Activated naive CD8-positive, alpha-beta T cell treated with anti-CD3 and anti-CD28 coated beads for 36 hours (primary cell): ENCODE measurements at regions not wholly inside any gene's neighbourhood (a gene's known extent, or its start where the extent isn't known, plus 50 kb on each side); places are given as distances from the start of the nearest gene placed in this dataset.

ENCODE experiments used
- DNase-seq: peaks from one replicate; pipeline ENCODE4 v3.0.0; 2021
- H3K27ac Mint-ChIP-seq: one replicate; pipeline ENCODE4 v1.8.0; 2022; ENCODE audit warnings: mild to moderate bottlenecking, moderate library complexity, mixed read lengths
- H3K27me3 Mint-ChIP-seq: one replicate; pipeline ENCODE4 v1.8.0; 2022; ENCODE audit warnings: mild to moderate bottlenecking, mixed read lengths
- H3K36me3 Mint-ChIP-seq: one replicate; pipeline ENCODE4 v1.8.0; 2021; ENCODE audit warnings: mild to moderate bottlenecking, mixed read lengths
- H3K4me1 Mint-ChIP-seq: one replicate; pipeline ENCODE4 v1.8.0; 2021; ENCODE audit warnings: mixed read lengths
- H3K4me3 Mint-ChIP-seq: one replicate; pipeline ENCODE4 v1.8.0; 2022; ENCODE audit warnings: mild to moderate bottlenecking, moderate library complexity, mixed read lengths
- H3K9me3 Mint-ChIP-seq: one replicate; pipeline ENCODE4 v1.8.0; 2022; ENCODE audit warnings: mixed read lengths

GRCh38 chr11:120011836-120012235, 126.1 kb downstream of the TRIM29 start:
- peaks cover 50% of the 10 kb centered on the region for H3K27me3 Mint-ChIP-seq
- H3K4me1 Mint-ChIP-seq = no peaks in the 10 kb centered on the region

DNA sequence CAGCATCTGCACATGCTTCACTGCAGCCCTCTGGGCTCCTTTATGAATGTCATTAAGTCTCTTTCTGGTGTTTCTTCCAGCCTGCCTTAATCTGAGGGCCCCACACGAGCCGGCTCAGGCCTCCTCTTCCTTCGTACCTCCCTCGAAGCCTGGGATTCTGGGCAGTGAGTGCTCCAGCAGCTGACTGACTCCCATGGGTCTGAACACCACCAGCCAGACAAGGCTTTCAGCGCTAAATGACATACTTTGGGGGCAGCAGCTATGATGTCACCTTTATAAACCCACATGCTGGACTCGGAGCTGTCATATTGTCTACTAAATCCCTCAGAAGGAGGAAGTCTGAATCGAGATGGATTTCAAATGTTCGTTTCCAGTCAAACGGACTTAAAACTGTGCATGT, 127.1 kb downstream of the TRIM29 start:
- H3K27me3 Mint-ChIP-seq = peaks cover 41% of the 10 kb centered on the region
- DNase-seq = no peak
- H3K36me3 Mint-ChIP-seq = no peaks in the 10 kb centered on the region
- no peak overlapping the region for H3K27ac Mint-ChIP-seq
- H3K9me3 Mint-ChIP-seq = no peaks in the 10 kb centered on the region
- H3K4me1 Mint-ChIP-seq = no peaks in the 10 kb centered on the region
- no peak overlapping the region for H3K4me3 Mint-ChIP-seq

More at GRCh38 chr11:120011836-120012235, 126.1 kb downstream of the TRIM29 start:
- Mint-ChIP-seq H3K4me3 (no peak overlapping the region), H3K27ac (no peak overlapping the region), H3K36me3 (no peaks in the 10 kb centered on the region), H3K9me3 (no peaks in the 10 kb centered on the region)
- DNase-seq = no peak

DNA sequence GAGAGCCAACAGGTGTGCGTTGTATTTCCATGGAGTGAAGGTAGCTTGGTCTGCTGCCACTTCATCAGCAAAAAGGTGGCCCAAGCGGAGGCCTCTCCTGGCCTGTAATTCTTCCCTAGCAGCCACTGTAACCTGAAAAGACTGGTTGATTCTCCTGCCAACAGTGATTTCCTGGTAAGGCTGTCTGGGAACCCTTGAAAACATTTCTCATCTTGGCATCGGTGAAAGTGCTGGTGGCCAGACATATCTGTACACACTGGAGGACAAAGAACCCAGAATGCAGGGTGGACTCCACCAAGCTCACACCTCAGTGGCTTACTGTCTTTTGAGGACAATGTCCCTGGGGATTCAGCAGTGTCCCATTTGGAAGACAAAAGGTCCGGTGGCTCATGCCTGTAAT, 128.0 kb downstream of the TRIM29 start:
- Mint-ChIP-seq H3K27ac (no peak overlapping the region), H3K36me3 (no peaks in the 10 kb centered on the region), H3K4me1 (no peaks in the 10 kb centered on the region), H3K9me3 (no peaks in the 10 kb centered on the region), H3K27me3 (peaks cover 33% of the 10 kb centered on the region), H3K4me3 (no peak overlapping the region)
- DNase-seq = no peak

- no peaks in the 10 kb centered on the region for H3K4me1 Mint-ChIP-seq
- peaks cover 24% of the 10 kb centered on the region for H3K27me3 Mint-ChIP-seq
- H3K27ac Mint-ChIP-seq = no peak overlapping the region
- no peak overlapping the region for H3K4me3 Mint-ChIP-seq
- no peaks in the 10 kb centered on the region for H3K36me3 Mint-ChIP-seq
- DNase-seq = no peak
- H3K9me3 Mint-ChIP-seq = no peaks in the 10 kb centered on the region
These were observed 130.8 kb downstream of the TRIM29 start for GRCh38 chr11:120007144-120007543.

DNA sequence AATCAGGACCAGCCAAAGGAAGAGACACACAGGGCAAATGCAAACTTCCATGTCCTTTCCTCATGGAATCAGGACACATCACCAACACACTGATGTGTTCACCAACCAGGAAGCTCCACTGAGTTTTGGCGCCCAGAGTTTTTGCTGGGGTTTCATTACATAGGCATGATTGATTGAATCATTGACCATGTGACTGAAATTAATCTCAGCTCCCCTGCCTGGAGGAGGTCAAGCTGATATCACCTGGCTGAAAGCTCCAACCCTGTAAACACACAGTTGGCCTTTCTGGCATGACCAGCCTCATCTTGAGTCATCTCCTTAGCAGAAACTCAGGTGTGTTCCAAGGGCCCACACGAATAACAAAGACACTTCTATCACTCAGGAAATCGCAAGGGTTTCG, 133.2 kb downstream of the TRIM29 start:
- Mint-ChIP-seq H3K4me1 (peaks cover 5% of the 10 kb centered on the region), H3K36me3 (no peaks in the 10 kb centered on the region), H3K4me3 (no peak overlapping the region), H3K27me3 (peaks cover 30% of the 10 kb centered on the region), H3K9me3 (peaks cover 2% of the 10 kb centered on the region), H3K27ac (no peak overlapping the region)
- DNase-seq = no peak

DNA sequence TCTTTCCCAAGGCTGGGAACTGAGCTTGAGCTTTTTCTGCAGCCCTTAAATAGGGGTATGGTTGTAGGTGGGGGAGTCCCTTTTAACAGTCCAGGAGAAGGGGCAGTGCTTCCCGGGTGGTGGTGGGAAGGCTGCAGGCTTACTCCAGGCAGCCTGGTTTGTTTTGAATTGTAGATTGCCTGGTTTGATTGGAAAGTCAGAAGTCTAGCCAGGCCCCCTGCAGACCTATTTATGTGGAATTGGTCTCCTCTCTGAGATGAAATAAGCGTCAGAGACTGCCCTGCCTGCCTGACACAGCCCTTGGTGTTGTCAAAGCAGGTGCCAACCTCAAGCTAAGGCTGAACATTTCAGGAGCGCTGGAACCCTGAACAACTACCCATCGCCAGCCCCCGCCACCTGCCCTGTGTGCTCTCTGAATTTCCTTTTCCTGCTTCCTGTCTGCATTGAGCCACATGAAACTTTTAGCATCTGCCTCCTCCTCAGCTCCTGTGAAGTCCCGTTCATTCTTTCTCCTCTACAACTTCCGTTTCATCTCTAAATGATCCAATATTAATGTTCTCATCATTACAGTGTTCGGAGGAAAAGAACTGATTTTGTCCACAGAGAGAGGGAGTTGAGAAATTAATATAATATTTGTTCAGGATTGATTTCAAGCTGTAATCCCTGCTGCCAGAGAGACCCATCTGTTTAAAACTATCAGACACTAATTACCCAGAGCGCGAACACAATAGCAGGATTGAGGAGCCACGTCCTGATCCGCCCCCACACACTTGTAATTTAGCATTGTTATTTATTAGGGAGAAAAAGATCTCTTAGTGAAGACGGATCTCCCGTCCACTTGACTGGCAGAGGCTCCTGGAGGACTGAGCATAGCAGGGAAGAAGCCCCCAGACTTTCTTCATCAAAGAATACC, 136.5 kb downstream of the TRIM29 start:
- no peak overlapping the region for H3K27ac Mint-ChIP-seq
- H3K9me3 Mint-ChIP-seq = peaks cover 2% of the 10 kb centered on the region
- no peak for DNase-seq
- H3K27me3 Mint-ChIP-seq = peaks cover 22% of the 10 kb centered on the region
- no peak overlapping the region for H3K4me3 Mint-ChIP-seq
- H3K36me3 Mint-ChIP-seq = no peaks in the 10 kb centered on the region
- peaks cover 5% of the 10 kb centered on the region for H3K4me1 Mint-ChIP-seq

- Mint-ChIP-seq H3K4me3 (no peak overlapping the region), H3K4me1 (peaks cover 5% of the 10 kb centered on the region), H3K9me3 (peaks cover 2% of the 10 kb centered on the region), H3K27ac (no peak overlapping the region), H3K27me3 (peaks cover 19% of the 10 kb centered on the region), H3K36me3 (no peaks in the 10 kb centered on the region)
- DNase-seq = no peak
These were observed 138.7 kb downstream of the TRIM29 start for GRCh38 chr11:119999220-119999619.

DNA sequence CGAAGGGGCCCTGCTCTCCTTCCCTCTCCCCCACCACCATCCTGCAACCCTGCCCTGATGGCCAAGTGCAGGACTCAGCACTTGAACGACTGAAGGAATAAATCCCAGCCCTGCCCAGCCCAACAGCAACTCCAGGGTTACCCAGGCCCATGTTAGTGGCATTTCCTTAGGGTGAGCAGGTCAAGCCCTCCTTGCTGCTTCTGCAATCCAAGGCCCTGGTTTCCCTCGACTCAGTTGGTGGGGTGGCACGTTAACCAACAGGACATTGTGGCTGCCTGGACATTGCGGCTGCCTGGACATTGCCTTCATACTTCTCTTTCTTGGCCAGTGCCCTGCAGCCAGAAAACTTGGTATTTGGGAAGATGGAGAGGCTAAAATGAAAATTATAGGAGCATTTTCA, 141.4 kb downstream of the TRIM29 start:
- no peak overlapping the region for H3K4me3 Mint-ChIP-seq
- no peak for DNase-seq
- peaks cover 3% of the 10 kb centered on the region for H3K4me1 Mint-ChIP-seq
- H3K9me3 Mint-ChIP-seq = peaks cover 2% of the 10 kb centered on the region
- H3K27ac Mint-ChIP-seq = no peak overlapping the region
- H3K27me3 Mint-ChIP-seq = peaks cover 9% of the 10 kb centered on the region
- H3K36me3 Mint-ChIP-seq = no peaks in the 10 kb centered on the region

- DNase-seq = no peak
- Mint-ChIP-seq H3K36me3 (no peaks in the 10 kb centered on the region), H3K9me3 (peaks cover 2% of the 10 kb centered on the region), H3K4me1 (no peaks in the 10 kb centered on the region), H3K27ac (no peak overlapping the region), H3K4me3 (no peak overlapping the region), H3K27me3 (peaks cover 5% of the 10 kb centered on the region)
These were observed 142.0 kb downstream of the TRIM29 start for GRCh38 chr11:119995730-119996491.

- Mint-ChIP-seq H3K4me3 (no peak overlapping the region), H3K4me1 (no peaks in the 10 kb centered on the region), H3K27me3 (no peaks in the 10 kb centered on the region), H3K27ac (no peak overlapping the region), H3K36me3 (no peaks in the 10 kb centered on the region), H3K9me3 (no peaks in the 10 kb centered on the region)
- no peak for DNase-seq
These were observed 144.2 kb downstream of the TRIM29 start for GRCh38 chr11:119993722-119994121.

GRCh38 chr11:119992171-119993051, 145.5 kb downstream of the TRIM29 start:
- Mint-ChIP-seq H3K27ac (no peak overlapping the region), H3K9me3 (no peaks in the 10 kb centered on the region), H3K36me3 (no peaks in the 10 kb centered on the region), H3K4me1 (no peaks in the 10 kb centered on the region), H3K4me3 (no peak overlapping the region), H3K27me3 (peaks cover 5% of the 10 kb centered on the region)
- no peak for DNase-seq

GRCh38 chr11:119991669-119992068, 146.2 kb downstream of the TRIM29 start:
- H3K27ac Mint-ChIP-seq = no peak overlapping the region
- no peaks in the 10 kb centered on the region for H3K36me3 Mint-ChIP-seq
- no peak for DNase-seq
- no peaks in the 10 kb centered on the region for H3K9me3 Mint-ChIP-seq
- H3K4me1 Mint-ChIP-seq = no peaks in the 10 kb centered on the region
- peaks cover 8% of the 10 kb centered on the region for H3K27me3 Mint-ChIP-seq
- no peak overlapping the region for H3K4me3 Mint-ChIP-seq

DNA sequence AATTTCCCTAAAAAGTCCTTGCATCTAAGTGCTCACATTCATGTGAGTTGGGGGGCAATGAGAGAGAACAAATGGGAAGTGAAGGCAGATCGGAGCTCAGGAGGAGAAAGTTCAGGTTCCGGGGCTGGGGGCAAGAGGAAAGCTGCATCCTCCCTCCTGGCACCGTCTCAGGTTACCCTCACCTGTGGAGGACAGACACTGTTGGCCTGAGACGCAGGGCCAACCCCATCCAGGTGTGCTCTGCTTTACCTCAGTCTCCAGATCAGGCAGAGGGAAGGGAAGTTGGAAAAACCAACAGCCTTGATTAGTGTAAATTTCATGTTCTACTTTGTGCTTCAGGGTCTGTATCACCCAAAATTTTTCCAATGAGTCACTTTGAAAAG, 146.9 kb downstream of the TRIM29 start:
- Mint-ChIP-seq H3K9me3 (no peaks in the 10 kb centered on the region), H3K27me3 (peaks cover 8% of the 10 kb centered on the region), H3K4me1 (no peaks in the 10 kb centered on the region), H3K4me3 (no peak overlapping the region), H3K36me3 (no peaks in the 10 kb centered on the region), H3K27ac (no peak overlapping the region)
- no peak for DNase-seq

- Mint-ChIP-seq H3K4me3 (no peak overlapping the region), H3K9me3 (no peaks in the 10 kb centered on the region), H3K4me1 (no peaks in the 10 kb centered on the region), H3K36me3 (no peaks in the 10 kb centered on the region), H3K27me3 (peaks cover 8% of the 10 kb centered on the region), H3K27ac (no peak overlapping the region)
- DNase-seq = no peak
These were observed 147.4 kb downstream of the TRIM29 start for GRCh38 chr11:119990309-119991021.
